Trophoblast cell (in vitro differentiated cells and primary cell): ENCODE measurements at regions not wholly inside any gene's neighbourhood (a gene's known extent, or its start where the extent isn't known, plus 50 kb on each side); places are given as distances from the start of the nearest gene placed in this dataset.

Experiments used
- DNase-seq, 2 donors: peaks; one replicate each; pipeline ENCODE4 v3.0.0-alpha.2; 2016
- H2AFZ ChIP-seq: 2 replicates; pipeline ENCODE4 v1.6.1; 2013; ENCODE audit warnings: low read length, moderate library complexity, mild to moderate bottlenecking; ENCODE audit not compliant: insufficient read depth, poor library complexity
- H2AK5ac ChIP-seq: 2 replicates; pipeline ENCODE4 v1.6.1; 2013; ENCODE audit warnings: mild to moderate bottlenecking, low read length
- H2BK120ac ChIP-seq: 2 replicates; pipeline ENCODE4 v1.6.1; 2013; ENCODE audit warnings: low read length, mild to moderate bottlenecking, moderate library complexity; ENCODE audit not compliant: insufficient read depth, poor library complexity
- H2BK12ac ChIP-seq: 2 replicates; pipeline ENCODE4 v1.6.1; 2013; ENCODE audit warnings: mild to moderate bottlenecking, low read length, moderate library complexity
- H2BK5ac ChIP-seq: 2 replicates; pipeline ENCODE4 v1.6.1; 2013; ENCODE audit warnings: low read length, low read depth, moderate library complexity, mild to moderate bottlenecking; ENCODE audit not compliant: poor library complexity
- H3K14ac ChIP-seq: 2 replicates; pipeline ENCODE4 v1.6.1; 2013; ENCODE audit warnings: mild to moderate bottlenecking, low read length
- H3K18ac ChIP-seq: 2 replicates; pipeline ENCODE4 v1.6.1; 2013; ENCODE audit warnings: mild to moderate bottlenecking, low read length
- H3K23ac ChIP-seq: 2 replicates; pipeline ENCODE4 v1.6.1; 2013; ENCODE audit warnings: low read length
- H3K27ac ChIP-seq: 2 replicates; pipeline ENCODE4 v1.5.1; 2013; ENCODE audit warnings: low read depth, mild to moderate bottlenecking, inconsistent platforms, low read length, moderate library complexity
- H3K27me3 ChIP-seq: 2 replicates; pipeline ENCODE4 v1.6.1; 2013; ENCODE audit warnings: inconsistent platforms, mild to moderate bottlenecking, low read length, moderate library complexity; ENCODE audit not compliant: insufficient read depth
- H3K36me3 ChIP-seq, 2 experiments: 1 replicate in 1 of 2; 2 replicates in 1 of 2; pipeline ENCODE4 v1.6.1; 2013; ENCODE audit warnings: low read length in 2 of 2, mild to moderate bottlenecking in 2 of 2, moderate library complexity in 1 of 2; ENCODE audit not compliant: insufficient read depth in 2 of 2, control insufficient read depth in 1 of 2
- H3K4ac ChIP-seq: 2 replicates; pipeline ENCODE4 v1.6.1; 2013; ENCODE audit warnings: low read depth, mild to moderate bottlenecking, low read length, moderate library complexity
- H3K4me1 ChIP-seq, 2 experiments: 1 replicate in 1 of 2; 2 replicates in 1 of 2; pipeline ENCODE4 v1.6.1; 2013; ENCODE audit warnings: low read length in 2 of 2, mild to moderate bottlenecking in 2 of 2, moderate library complexity in 1 of 2; ENCODE audit not compliant: insufficient read depth in 2 of 2, control insufficient read depth in 1 of 2
- H3K4me2 ChIP-seq: 2 replicates; pipeline ENCODE4 v1.6.1; 2013; ENCODE audit warnings: inconsistent platforms, mild to moderate bottlenecking, low read length, moderate library complexity
- H3K4me3 ChIP-seq: 2 replicates; pipeline ENCODE4 v1.5.1; 2013; ENCODE audit warnings: mild to moderate bottlenecking, low read depth, low read length, inconsistent platforms
- H3K79me1 ChIP-seq: one replicate; pipeline ENCODE4 v1.6.1; 2013; ENCODE audit warnings: low read length
- H3K79me2 ChIP-seq: 2 replicates; pipeline ENCODE4 v1.6.1; 2013; ENCODE audit warnings: low read length, mild to moderate bottlenecking; ENCODE audit not compliant: control insufficient read depth, insufficient read depth, poor library complexity
- H3K9ac ChIP-seq: 2 replicates; pipeline ENCODE4 v1.6.1; 2013; ENCODE audit warnings: mild to moderate bottlenecking, low read length
- H3K9me3 ChIP-seq: 2 replicates; pipeline ENCODE4 v1.6.1; 2013; ENCODE audit warnings: low read depth, mild to moderate bottlenecking, control low read depth, inconsistent platforms, low read length; ENCODE audit not compliant: insufficient read depth
- H4K12ac ChIP-seq: 2 replicates; pipeline ENCODE4 v1.6.1; 2013; ENCODE audit warnings: low read depth, mild to moderate bottlenecking, low read length, moderate library complexity
- H4K8ac ChIP-seq: 2 replicates; pipeline ENCODE4 v1.6.1; 2013; ENCODE audit warnings: low read depth, mild to moderate bottlenecking, low read length, moderate library complexity
- H4K91ac ChIP-seq: one replicate; pipeline ENCODE4 v1.6.1; 2013; ENCODE audit warnings: low read depth, mild to moderate bottlenecking, low read length, moderate library complexity
- WGBS: extraction: QIAGEN DNeasy Blood & Tissue Kit; methylation state at CpG from one replicate; pipeline ENCODE4 v1.1.7; 2013; ENCODE audit warnings: missing lambda C conversion rate; ENCODE audit not compliant: insufficient read length, insufficient coverage; ENCODE audit errors: extremely low coverage; 5-methylcytosine and 5-hydroxymethylcytosine counted together

- H4K8ac ChIP-seq, result no peak overlapping the region
- no CpG with 5 or more reads among the region's 6 CpGs for WGBS
Measured at GRCh38 chr1:64357422-64357821, 112.5 kb upstream of the CACHD1 start.

GRCh38 chr1:64358692-64359091, 111.2 kb upstream of the CACHD1 start:
- Histone ChIP-seq H3K18ac (no peak overlapping the region), H2BK120ac (no peak overlapping the region), H4K91ac (no peak overlapping the region), H3K4me3 (no peak overlapping the region), H3K4me1 (no peaks in the 10 kb centered on the region), H3K9ac (no peak overlapping the region), H3K79me1 (no peaks in the 10 kb centered on the region), H3K4me2 (no peak overlapping the region), H3K27ac (no peak overlapping the region), H3K9me3 (no peaks in the 10 kb centered on the region), H2BK12ac (no peak overlapping the region), H3K4ac (no peak overlapping the region), H3K23ac (no peak overlapping the region), H3K79me2 (no peaks in the 10 kb centered on the region), H2BK5ac (no peak overlapping the region), H4K12ac (no peak overlapping the region), H3K36me3 (no peaks in the 10 kb centered on the region), H2AFZ (no peak overlapping the region), H3K27me3 (no peaks in the 10 kb centered on the region), H3K14ac (no peak overlapping the region), H4K8ac (no peak overlapping the region), H2AK5ac (no peak overlapping the region)
- no CpG with 5 or more reads among the region's 5 CpGs for WGBS
- DNase-seq, result peak in 1 of 2 donors; percentile 42

More at GRCh38 chr1:64357422-64357821, 112.5 kb upstream of the CACHD1 start:
- no peak overlapping the region for H2BK12ac ChIP-seq
- no peak overlapping the region for H3K27ac ChIP-seq
- H3K36me3 ChIP-seq, result no peaks in the 10 kb centered on the region
- H2BK120ac ChIP-seq, result no peak overlapping the region
- no peak overlapping the region for H3K9ac ChIP-seq
- H3K9me3 ChIP-seq, result no peaks in the 10 kb centered on the region
- no peak for DNase-seq
- H3K27me3 ChIP-seq, result no peaks in the 10 kb centered on the region
- H2AK5ac ChIP-seq, result no peak overlapping the region
- H4K91ac ChIP-seq, result no peak overlapping the region
- H3K4ac ChIP-seq, result no peak overlapping the region
- H3K14ac ChIP-seq, result no peak overlapping the region
- no peaks in the 10 kb centered on the region for H3K4me1 ChIP-seq
- H3K4me2 ChIP-seq, result no peak overlapping the region
- no peak overlapping the region for H3K4me3 ChIP-seq
- no peak overlapping the region for H2AFZ ChIP-seq
- H3K79me2 ChIP-seq, result no peaks in the 10 kb centered on the region
- no peak overlapping the region for H3K23ac ChIP-seq
- no peaks in the 10 kb centered on the region for H3K79me1 ChIP-seq
- H3K18ac ChIP-seq, result no peak overlapping the region
- H4K12ac ChIP-seq, result no peak overlapping the region
- H2BK5ac ChIP-seq, result no peak overlapping the region

DNA sequence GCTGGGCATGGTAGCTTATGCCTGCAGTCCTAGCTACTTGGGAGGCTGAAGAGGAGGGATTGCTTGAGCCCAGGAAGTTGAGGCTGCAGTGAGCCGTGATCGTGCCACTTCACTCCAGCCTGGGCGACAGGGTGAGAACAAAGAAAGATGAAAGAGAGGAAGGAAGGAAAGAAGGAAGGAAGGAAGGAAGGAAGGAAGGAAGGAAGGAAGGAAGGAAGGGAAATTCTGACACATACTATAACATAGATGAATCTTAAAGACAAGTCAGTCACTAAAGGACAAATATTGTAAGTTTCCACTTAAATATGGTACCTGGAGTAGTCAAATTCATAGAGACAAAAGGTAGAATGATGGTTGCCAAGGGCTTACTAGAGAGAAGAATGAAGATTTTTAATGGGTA, 108.0 kb upstream of the CACHD1 start:
- Histone ChIP-seq H3K79me2 (no peaks in the 10 kb centered on the region), H4K8ac (no peak overlapping the region), H3K4me3 (no peak overlapping the region), H2BK5ac (no peak overlapping the region), H2AK5ac (no peak overlapping the region), H4K12ac (no peak overlapping the region), H2AFZ (no peak overlapping the region), H3K9me3 (no peaks in the 10 kb centered on the region), H3K27ac (no peak overlapping the region), H3K27me3 (no peaks in the 10 kb centered on the region), H3K4me2 (no peak overlapping the region), H3K23ac (no peak overlapping the region), H3K4me1 (no peaks in the 10 kb centered on the region), H3K14ac (no peak overlapping the region), H3K36me3 (no peaks in the 10 kb centered on the region), H3K4ac (no peak overlapping the region), H3K79me1 (no peaks in the 10 kb centered on the region), H3K18ac (no peak overlapping the region), H2BK120ac (no peak overlapping the region), H3K9ac (no peak overlapping the region), H4K91ac (no peak overlapping the region), H2BK12ac (no peak overlapping the region)
- no peak for DNase-seq
- no CpG with 5 or more reads among the region's 3 CpGs for WGBS

GRCh38 chr1:64363111-64363510, 106.8 kb upstream of the CACHD1 start:
- H3K27me3 ChIP-seq, result no peaks in the 10 kb centered on the region
- H2AK5ac ChIP-seq, result no peak overlapping the region
- no peaks in the 10 kb centered on the region for H3K79me2 ChIP-seq
- H3K9ac ChIP-seq, result no peak overlapping the region
- no peak for DNase-seq
- H3K4me2 ChIP-seq, result no peak overlapping the region
- no peak overlapping the region for H2AFZ ChIP-seq
- no peaks in the 10 kb centered on the region for H3K4me1 ChIP-seq
- no peak overlapping the region for H4K91ac ChIP-seq
- H2BK120ac ChIP-seq, result no peak overlapping the region
- H3K27ac ChIP-seq, result no peak overlapping the region
- no peaks in the 10 kb centered on the region for H3K36me3 ChIP-seq
- no peak overlapping the region for H3K4ac ChIP-seq
- H2BK12ac ChIP-seq, result no peak overlapping the region
- H4K8ac ChIP-seq, result no peak overlapping the region
- H3K14ac ChIP-seq, result no peak overlapping the region
- no peak overlapping the region for H4K12ac ChIP-seq
- no peak overlapping the region for H3K4me3 ChIP-seq
- H3K9me3 ChIP-seq, result no peaks in the 10 kb centered on the region
- no peak overlapping the region for H2BK5ac ChIP-seq
- no peaks in the 10 kb centered on the region for H3K79me1 ChIP-seq
- H3K23ac ChIP-seq, result no peak overlapping the region
- no CpG with 5 or more reads among the region's 4 CpGs for WGBS
- no peak overlapping the region for H3K18ac ChIP-seq
